GM19328 (cell line): ENCODE measurements at regions not wholly inside any gene's neighbourhood (a gene's known extent, or its start where the extent isn't known, plus 50 kb on each side); places are given as distances from the start of the nearest gene placed in this dataset.

Experiments
- ATAC-seq: cut with Tn5 transposase; IDR thresholded peaks from one replicate; pipeline ENCODE4 v1.9.1; 2021; ENCODE audit warnings: mild to moderate bottlenecking, moderate library complexity; ENCODE audit not compliant: unreplicated experiment

GRCh38 chr15:75131269-75131643, 70.4 kb upstream of the C15orf39 start:
- ATAC-seq = no peak

- ATAC-seq = no peak
Observed at GRCh38 chr15:75134748-75135147, 66.9 kb upstream of the C15orf39 start.

DNA sequence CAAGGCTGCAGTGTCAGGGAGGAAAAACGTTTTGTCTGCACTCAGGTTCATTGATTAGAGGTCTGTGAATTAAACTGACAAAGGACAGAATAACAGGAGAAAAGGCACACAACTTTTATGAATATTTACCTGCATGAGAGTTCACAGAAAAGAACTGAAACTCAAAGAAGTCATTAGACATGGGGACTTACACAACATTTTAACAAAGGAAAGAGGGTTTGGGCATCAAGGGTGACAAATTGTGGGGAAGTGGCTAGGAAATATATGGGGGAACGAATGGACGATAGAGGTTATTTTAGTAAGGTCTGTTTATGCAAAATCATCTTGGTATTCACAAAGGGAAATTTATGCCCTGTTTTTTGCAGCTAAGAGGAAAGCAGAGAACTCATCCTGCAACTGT, 65.6 kb upstream of the C15orf39 start:
- no peak for ATAC-seq

- ATAC-seq = no peak
Observed at GRCh38 chr15:75136758-75137157, 64.9 kb upstream of the C15orf39 start.

GRCh38 chr15:75138016-75138999, 63.4 kb upstream of the C15orf39 start:
- ATAC-seq = no peak

DNA sequence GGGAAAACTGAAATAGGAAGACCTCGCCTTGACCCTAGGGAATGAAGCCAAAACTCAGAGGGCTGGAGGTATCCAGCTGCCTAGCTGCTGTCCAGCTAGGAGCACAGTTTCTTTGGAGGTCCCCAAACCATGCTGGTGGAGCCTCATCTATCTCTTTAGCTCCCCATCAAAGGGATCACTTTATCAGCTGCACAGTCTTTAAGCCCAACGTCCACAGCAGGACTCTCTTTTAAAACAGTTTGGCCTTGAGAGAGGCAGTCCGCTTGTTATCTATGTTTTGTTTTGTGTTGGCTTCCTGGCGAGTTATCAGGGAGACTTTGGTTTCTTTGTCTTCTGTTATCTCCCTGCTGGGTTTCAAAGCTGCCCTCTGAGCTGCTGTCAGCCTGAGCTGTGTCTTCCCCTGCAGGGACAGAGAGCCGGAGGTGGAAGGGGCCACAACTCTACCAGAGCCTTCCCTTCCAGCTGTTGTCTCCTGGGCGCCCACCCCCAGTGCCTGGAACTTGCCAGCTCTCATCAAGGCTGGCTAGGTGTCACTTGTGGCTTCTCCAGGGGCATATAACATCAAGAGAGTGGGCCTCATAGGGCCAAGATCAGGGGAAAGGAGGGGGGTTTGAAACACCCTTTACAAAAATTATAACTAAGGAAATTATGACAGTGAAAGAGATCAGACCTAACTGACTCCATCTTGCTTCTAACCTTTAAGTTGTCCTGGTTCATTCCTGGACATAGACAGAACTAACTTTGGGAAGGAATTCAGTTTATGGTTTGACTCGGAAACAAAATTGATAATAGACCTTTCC, 61.4 kb upstream of the C15orf39 start:
- no peak for ATAC-seq

DNA sequence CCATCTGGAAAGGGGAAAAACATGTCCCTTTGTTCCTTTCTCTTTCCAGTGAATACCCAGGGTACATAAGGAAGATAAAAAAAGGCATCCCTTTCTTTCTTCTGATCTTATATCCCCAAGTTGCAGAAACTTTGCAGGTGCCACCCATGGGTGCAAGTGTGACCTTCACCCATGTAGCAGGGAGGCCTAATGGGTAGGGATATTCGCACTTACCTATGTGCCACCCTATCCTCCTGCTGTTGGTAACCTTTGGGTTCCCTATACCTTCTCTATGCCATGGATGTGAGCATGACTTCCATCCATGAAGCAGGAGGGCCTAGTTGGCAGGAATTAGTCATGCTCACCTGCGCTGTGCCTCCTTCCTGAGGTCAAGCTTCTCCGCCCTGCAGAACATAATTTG, 59.2 kb upstream of the C15orf39 start:
- no peak for ATAC-seq

DNA sequence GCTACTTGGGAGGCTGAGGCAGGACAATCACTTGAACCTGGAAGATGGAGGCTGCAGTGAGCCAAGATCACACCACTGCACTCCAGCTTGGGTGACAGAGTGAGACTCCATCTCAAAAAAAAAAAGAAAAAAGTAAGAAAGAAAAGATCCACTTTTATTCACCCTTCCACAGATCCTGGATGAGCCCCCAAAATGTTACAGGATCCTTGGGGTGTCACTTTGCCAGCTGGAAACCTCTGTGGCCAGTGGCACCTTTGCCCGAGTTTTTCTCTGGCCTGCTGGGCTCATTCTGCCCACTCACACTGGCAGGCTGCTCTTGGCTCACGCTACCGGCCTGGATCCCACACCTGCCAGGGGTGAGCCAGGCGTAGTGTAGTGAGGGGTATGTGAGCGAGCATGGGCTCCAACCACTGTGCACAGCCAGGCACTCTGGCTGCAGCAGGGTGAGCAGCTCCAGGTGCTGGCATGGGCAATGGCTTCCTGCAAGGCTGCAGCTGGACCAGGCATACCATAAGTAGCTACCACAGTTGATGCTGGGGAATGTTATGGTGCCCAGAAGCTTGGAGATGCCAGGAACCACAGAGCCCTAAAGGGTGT, 57.8 kb upstream of the C15orf39 start:
- ATAC-seq = no peak

GRCh38 chr15:75145027-75145841, 56.4 kb upstream of the C15orf39 start:
- ATAC-seq = no peak

- ATAC-seq = no peak
Observed at GRCh38 chr15:75148280-75148679, 53.4 kb upstream of the C15orf39 start.

- no peak for ATAC-seq
Observed at GRCh38 chr15:75149867-75150709, 51.6 kb upstream of the C15orf39 start.

DNA sequence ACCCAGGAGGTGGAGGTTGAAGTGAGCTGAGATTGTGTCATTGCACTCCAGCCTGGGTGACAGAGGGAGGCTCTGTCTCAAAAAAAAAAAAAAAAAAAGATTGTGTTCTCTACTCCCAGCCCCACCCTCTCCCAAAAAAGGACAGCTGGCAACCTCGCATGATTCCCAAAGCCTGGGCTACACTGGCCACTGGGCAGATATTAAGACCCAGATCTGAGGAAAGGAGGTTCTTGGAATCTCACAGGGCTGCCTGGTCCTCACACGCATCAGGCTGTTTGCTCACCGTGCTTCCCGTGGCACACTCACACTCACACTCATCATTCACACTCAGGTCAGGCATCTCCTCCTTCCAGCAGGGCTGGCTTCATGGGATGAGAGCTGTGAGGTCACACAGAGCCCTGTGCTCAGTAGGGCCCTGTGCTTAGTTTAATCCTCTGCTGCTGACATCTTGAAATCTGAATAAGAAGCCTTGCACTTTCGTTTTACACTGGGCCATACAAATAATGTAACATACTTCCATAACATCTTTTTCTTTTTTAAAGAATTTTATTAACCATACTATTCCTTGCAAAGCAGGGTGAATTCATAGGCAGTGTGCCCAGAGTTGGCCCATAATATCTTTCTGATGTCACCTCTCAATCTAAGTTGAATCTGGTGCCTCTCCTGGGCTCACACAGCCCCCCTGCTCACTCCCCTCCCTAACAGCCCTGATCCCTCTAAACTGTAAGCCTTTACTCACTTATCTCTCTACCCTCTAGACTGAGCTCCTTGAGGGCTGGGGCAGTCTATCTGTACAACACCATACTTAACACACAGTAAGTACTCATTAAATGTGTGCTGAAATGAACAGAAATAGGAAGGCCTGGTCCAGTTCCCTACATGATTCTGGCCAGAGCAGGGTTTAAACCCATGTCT, 50.2 kb upstream of the C15orf39 start:
- no peak for ATAC-seq
